HAP-1 (cell line): ENCODE measurements at regions not wholly inside any gene's neighbourhood (a gene's known extent, or its start where the extent isn't known, plus 50 kb on each side); places are given as distances from the start of the nearest gene placed in this dataset.
"Not testable (repeated sequence)": the region's sequence is repeated elsewhere in the genome, so short reads cannot be mapped to it uniquely, and the experiment has no call there.

Source experiments
- DNase-seq, 2 experiments: peaks; one replicate each; pipeline ENCODE4 v3.0.0-alpha.2; 2016 to 2020; ENCODE audit warnings: low spot score in 2 of 2
- H3K27me3 ChIP-seq: fragments of 250-450 bp; sonication (Bioruptor Pico); 2 replicates; pipeline ENCODE4 v1.5.1; 2020; ENCODE audit warnings: low read depth, mild to moderate bottlenecking, moderate library complexity
- H3K36me3 ChIP-seq: fragments of 250-450 bp; sonication (Bioruptor Pico); replicated peaks from 2 replicates; pipeline ENCODE4 v1.5.1; 2020; ENCODE audit warnings: mild to moderate bottlenecking
- H3K4me1 ChIP-seq: fragments of 250-450 bp; sonication (Bioruptor Pico); 2 replicates; pipeline ENCODE4 v1.5.1; 2020; ENCODE audit warnings: mild to moderate bottlenecking
- H3K4me3 ChIP-seq: fragments of 250-450 bp; sonication (Bioruptor Pico); 2 replicates; pipeline ENCODE4 v1.5.1; 2020; ENCODE audit warnings: mild to moderate bottlenecking, moderate library complexity
- H3K9me3 ChIP-seq: fragments of 250-450 bp; sonication (Bioruptor Pico); 2 replicates; pipeline ENCODE4 v1.5.1; 2020; ENCODE audit warnings: mild to moderate bottlenecking, moderate library complexity
- in situ Hi-C: fragments of 300-500 bp; cut with MboI; formaldehyde crosslinking; loops from 3 replicates; pipeline ENCODE4 v1.14.3; 2020; ENCODE audit warnings: low sequenced_read_pairs, inconsistent platforms, mixed read lengths

- in situ Hi-C loops = no loop called here
- no peaks in the 10 kb centered on the region for H3K27me3 ChIP-seq
- H3K4me3 ChIP-seq = no peak overlapping the region
- no peaks in the 10 kb centered on the region for H3K36me3 ChIP-seq
- H3K9me3 ChIP-seq = no peaks in the 10 kb centered on the region
- no peaks in the 10 kb centered on the region for H3K4me1 ChIP-seq
- no peak for DNase-seq
Measured at GRCh38 chr6:169923468-169924464, 172.3 kb downstream of the ERMARD start.

DNA sequence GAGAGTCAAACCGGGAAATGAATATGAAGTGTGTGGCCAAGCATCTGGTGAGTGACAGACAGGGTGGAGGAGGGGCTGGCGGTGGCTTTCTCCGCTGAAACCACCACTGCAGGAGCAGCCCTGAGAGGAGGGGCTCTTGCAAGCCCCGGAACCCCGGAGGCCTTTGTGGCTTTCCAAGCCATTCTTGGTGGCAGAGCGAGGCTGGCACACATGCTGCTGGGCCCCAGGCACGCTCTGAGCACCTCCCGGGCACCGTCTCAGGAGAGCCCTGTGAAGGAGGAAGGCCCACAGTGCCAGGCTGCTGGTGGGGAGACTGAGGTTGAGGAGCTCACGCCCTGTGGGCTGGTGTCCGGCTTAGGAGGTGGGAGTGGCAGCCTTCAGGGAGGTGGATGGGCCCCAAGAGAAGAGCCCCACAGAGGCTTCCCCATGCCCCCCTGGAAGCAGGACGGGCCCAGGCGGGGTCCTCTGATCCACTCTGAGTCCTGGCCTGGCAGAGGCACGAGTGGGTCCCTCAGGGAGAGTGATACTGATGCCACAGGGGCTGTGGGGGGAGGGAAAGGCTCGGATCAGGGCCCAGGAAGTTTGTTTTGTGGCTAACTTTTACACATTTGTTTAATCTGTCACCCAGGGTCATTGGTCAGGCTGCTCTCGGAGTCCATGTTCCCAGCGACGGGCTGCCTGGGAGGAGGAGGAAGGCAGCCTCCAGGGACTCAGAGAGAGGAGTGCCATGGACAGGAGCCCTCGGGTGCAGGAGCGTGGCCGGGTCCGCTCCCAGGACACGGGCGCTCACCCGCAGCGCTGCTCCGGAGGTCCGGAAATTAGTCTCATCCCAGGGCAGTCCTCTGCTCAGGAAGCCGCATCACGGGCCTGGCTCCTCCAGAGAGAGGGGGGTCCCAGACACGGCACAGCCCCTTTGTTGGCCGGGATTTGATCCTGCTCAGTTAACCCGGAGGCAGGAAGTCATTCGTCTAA is 170.7 kb downstream of the ERMARD start:
- no peaks in the 10 kb centered on the region for H3K4me1 ChIP-seq
- in situ Hi-C loops = no loop called here
- DNase-seq = no peak
- H3K4me3 ChIP-seq = no peak overlapping the region
- no peaks in the 10 kb centered on the region for H3K27me3 ChIP-seq
- no peaks in the 10 kb centered on the region for H3K36me3 ChIP-seq
- no peaks in the 10 kb centered on the region for H3K9me3 ChIP-seq

DNA sequence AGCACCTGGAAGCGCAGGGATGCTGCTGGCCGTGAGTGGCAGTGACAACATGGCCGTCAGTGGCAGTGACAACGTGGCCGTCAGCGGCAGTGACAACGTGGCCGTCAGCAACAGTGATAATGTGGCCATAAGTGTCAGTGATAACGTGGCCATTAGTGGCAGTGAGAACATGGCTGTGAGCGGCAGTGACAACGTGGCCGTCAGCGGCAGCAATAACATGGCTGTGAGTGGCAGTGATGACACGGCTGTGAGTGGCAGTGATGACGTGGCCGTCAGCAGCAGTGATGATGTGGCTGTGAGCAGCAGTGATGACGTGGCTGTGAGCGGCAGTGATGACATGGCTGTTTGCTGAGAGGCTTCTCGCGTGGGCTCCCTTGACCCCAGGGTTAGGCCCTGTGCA is 169.8 kb downstream of the ERMARD start:
- in situ Hi-C loops = no loop called here
- Histone ChIP-seq H3K4me1 (no peaks in the 10 kb centered on the region), H3K4me3 (no peak overlapping the region), H3K27me3 (no peaks in the 10 kb centered on the region), H3K9me3 (no peaks in the 10 kb centered on the region), H3K36me3 (no peaks in the 10 kb centered on the region)
- no peak for DNase-seq

GRCh38 chr6:169920359-169921020 is 169.1 kb downstream of the ERMARD start:
- H3K27me3 ChIP-seq = no peaks in the 10 kb centered on the region
- DNase-seq = no peak
- in situ Hi-C loops = no loop called here

DNA sequence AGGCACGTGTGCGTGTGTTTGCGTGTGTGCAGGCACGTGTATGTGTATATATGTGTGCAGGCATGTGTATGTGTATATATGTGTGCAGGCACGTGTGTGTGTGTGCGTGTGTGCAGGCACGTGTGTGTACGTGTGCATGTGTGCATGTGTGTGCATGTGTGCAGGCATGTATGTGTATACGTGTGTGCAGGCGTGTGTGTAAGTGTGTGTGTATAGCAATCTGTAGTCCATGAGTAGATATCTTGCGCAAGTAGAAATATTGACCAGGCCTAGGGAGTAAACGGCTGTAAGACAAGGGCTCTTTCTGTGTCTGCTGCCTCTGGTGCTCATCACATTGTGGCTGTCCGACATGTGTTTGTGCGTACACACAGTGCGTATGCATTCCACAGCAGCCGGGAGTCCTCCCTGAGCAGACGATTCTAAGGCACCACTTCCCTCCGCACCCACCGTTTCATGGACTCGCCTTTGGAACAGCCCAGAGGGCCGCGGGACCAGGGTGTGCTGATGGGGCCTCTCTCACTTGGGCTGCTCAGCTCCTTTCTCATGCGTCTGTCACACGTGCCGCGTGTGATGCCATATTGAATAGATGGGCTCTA is 167.6 kb downstream of the ERMARD start:
- H3K9me3 ChIP-seq = no peaks in the 10 kb centered on the region
- no peak for DNase-seq
- in situ Hi-C loops = no loop called here
- no peaks in the 10 kb centered on the region for H3K27me3 ChIP-seq
- H3K36me3 ChIP-seq = no peaks in the 10 kb centered on the region
- H3K4me3 ChIP-seq = no peak overlapping the region
- H3K4me1 ChIP-seq = no peaks in the 10 kb centered on the region

More at GRCh38 chr6:169920359-169921020, 169.1 kb downstream of the ERMARD start:
- H3K36me3 ChIP-seq = no peaks in the 10 kb centered on the region
- no peaks in the 10 kb centered on the region for H3K4me1 ChIP-seq
- H3K9me3 ChIP-seq = no peaks in the 10 kb centered on the region
- H3K4me3 ChIP-seq = no peak overlapping the region

DNA sequence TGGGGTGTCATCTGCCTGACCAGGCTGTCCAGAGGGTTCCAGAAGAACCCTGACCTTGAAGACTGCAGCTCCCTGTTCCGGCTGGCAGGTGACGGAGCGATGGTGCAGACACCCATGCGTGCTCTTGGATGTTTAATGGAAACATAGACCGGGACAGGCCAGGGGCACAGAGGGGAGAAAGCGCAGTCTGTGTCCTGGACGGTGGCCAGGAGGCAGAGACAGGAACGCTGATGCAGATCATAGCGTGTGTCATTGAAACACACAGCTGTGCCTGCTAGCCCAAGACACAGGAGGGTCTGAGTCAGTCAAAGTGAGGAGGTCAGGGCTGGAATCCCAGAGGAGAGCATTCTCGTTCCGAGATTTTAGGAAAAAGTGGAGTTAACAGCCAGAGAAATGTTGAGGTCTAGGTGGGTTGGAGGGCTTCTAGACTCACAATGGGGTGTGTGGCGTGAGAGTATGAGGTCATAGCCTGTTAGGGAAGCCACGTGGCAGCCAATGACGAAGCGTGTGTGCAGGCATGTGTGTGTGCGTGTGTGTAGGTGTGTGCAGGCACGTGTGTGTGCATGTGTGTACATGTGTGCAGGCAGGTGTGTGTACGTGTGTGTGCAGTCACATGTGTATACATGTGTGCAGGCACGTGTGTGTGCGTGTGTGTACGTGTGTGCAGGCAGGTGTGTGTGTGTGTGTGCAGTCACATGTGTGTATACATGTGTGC is 167.0 kb downstream of the ERMARD start:
- H3K27me3 ChIP-seq = no peaks in the 10 kb centered on the region
- no peaks in the 10 kb centered on the region for H3K9me3 ChIP-seq
- H3K4me1 ChIP-seq = no peaks in the 10 kb centered on the region
- H3K36me3 ChIP-seq = no peaks in the 10 kb centered on the region
- DNase-seq = no peak
- no peak overlapping the region for H3K4me3 ChIP-seq
- in situ Hi-C loops = no loop called here

- in situ Hi-C loops = no loop called here
- no peaks in the 10 kb centered on the region for H3K36me3 ChIP-seq
- H3K27me3 ChIP-seq = no peaks in the 10 kb centered on the region
- H3K9me3 ChIP-seq = no peaks in the 10 kb centered on the region
- H3K4me3 ChIP-seq = no peak overlapping the region
- no peaks in the 10 kb centered on the region for H3K4me1 ChIP-seq
- DNase-seq = no peak
Measured at GRCh38 chr6:169917153-169917552, 165.7 kb downstream of the ERMARD start.

DNA sequence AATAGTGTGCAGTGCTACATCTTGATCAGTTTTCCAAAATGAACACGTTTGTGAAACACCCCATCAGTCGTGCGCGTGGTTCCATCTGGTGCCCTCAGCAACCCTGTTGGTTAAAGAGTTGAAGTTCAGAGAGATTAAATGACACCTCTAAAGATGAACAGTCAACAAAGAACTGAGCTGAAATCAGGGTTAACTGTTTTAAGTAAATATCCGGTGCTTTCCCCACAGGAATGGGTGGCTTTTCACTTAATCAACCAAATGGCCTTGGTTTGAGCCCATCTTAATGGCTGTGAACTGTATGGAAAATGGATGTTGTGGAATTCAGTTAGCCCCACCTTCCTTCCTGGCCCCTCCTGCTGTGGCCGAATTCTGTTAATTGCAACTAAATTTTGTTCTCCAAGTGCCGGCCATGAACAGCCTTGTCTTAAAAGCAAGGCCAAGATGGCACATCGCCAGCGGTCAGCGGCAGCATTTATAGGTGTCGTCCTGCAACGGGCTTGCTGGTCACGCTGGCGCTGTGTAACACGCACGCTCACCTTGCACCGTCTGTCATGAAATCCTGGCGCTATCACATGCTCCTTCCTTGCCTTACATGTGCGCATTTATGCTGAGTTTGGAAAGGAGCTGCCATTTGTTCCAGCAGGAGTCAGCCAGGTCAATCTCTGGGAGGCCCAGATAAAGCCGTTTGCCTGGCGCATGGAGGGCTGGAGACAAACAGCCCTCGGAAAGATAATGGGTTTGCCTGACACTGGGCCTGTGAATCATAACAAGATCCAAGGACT is 164.5 kb downstream of the ERMARD start:
- H3K4me3 ChIP-seq = no peak overlapping the region
- H3K9me3 ChIP-seq = no peaks in the 10 kb centered on the region
- no peaks in the 10 kb centered on the region for H3K4me1 ChIP-seq
- H3K27me3 ChIP-seq = no peaks in the 10 kb centered on the region
- in situ Hi-C loops = no loop called here
- no peak for DNase-seq
- H3K36me3 ChIP-seq = no peaks in the 10 kb centered on the region

DNA sequence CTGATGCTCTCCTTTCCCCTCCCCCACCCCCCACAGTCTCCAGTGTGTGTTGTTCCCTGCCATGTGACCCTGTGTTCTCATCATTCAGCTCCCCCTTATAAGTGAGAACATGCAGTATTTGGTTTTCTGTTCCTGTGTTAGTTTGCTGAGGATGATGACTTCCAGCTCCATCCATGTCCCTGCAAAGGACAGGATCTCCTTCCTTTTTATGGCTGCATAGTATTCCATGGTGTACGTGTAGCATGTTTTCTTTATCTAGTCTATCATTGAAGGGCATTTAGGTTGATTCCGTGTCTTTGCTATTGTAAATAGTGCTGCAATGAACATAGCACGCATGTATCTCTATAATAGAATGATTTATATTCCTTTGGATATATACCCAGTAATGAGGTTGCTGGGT is 162.3 kb downstream of the ERMARD start:
- H3K36me3 ChIP-seq, DNase-seq, H3K27me3 ChIP-seq, H3K4me3 ChIP-seq, H3K9me3 ChIP-seq, H3K4me1 ChIP-seq, in situ Hi-C loops: not testable (repeated sequence)

GRCh38 chr6:169913096-169913638 is 161.7 kb downstream of the ERMARD start:
- Histone ChIP-seq H3K4me3 (no peak overlapping the region), H3K9me3 (no peaks in the 10 kb centered on the region), H3K27me3 (no peaks in the 10 kb centered on the region), H3K4me1 (no peaks in the 10 kb centered on the region), H3K36me3 (no peaks in the 10 kb centered on the region)
- DNase-seq = no peak
- in situ Hi-C loops = no loop called here

- Histone ChIP-seq H3K9me3 (no peaks in the 10 kb centered on the region), H3K36me3 (no peaks in the 10 kb centered on the region), H3K4me1 (no peaks in the 10 kb centered on the region), H3K4me3 (no peak overlapping the region), H3K27me3 (no peaks in the 10 kb centered on the region)
- DNase-seq = no peak
- in situ Hi-C loops = no loop called here
Measured at GRCh38 chr6:169912266-169913095, 161.1 kb downstream of the ERMARD start.
